Endodermal cell (in vitro differentiated cells): ENCODE measurements at regions not wholly inside any gene's neighbourhood (a gene's known extent, or its start where the extent isn't known, plus 50 kb on each side); places are given as distances from the start of the nearest gene placed in this dataset.

Source experiments
- DNase-seq: peaks from one replicate; pipeline ENCODE4 v3.0.0-alpha.2; 2017
- H3K27ac ChIP-seq: 2 replicates; pipeline ENCODE4 v1.5.1; 2013; ENCODE audit warnings: mild to moderate bottlenecking, low read depth, low read length, moderate library complexity
- H3K27me3 ChIP-seq: 2 replicates; pipeline ENCODE4 v1.6.1; 2013; ENCODE audit warnings: mild to moderate bottlenecking, low read length, moderate library complexity; ENCODE audit not compliant: insufficient read depth, control insufficient read depth, poor library complexity, severe bottlenecking
- H3K36me3 ChIP-seq: 2 replicates; pipeline ENCODE4 v1.7.0; 2013; ENCODE audit warnings: mild to moderate bottlenecking, low read length, moderate library complexity; ENCODE audit not compliant: control insufficient read depth, insufficient read depth
- H3K4me1 ChIP-seq: one replicate; pipeline ENCODE4 v1.7.0; 2013; ENCODE audit warnings: low read length; ENCODE audit not compliant: control insufficient read depth, insufficient read depth
- H3K4me3 ChIP-seq: 2 replicates; pipeline ENCODE4 v1.5.1; 2013; ENCODE audit warnings: mild to moderate bottlenecking, low read length, moderate library complexity
- H3K9ac ChIP-seq: 2 replicates; pipeline ENCODE4 v1.6.1; 2013; ENCODE audit warnings: mild to moderate bottlenecking, low read length, moderate library complexity; ENCODE audit not compliant: poor library complexity, severe bottlenecking; ENCODE audit errors: extremely low read depth
- H3K9me3 ChIP-seq: 2 replicates; pipeline ENCODE4 v1.6.1; 2013; ENCODE audit warnings: mild to moderate bottlenecking, low read length, moderate library complexity; ENCODE audit not compliant: control insufficient read depth
- H3K27ac Mint-ChIP-seq: 2 replicates; pipeline ENCODE4 v1.8.0; 2020; ENCODE audit warnings: mixed read lengths
- H3K27me3 Mint-ChIP-seq: 2 replicates; pipeline ENCODE4 v1.8.0; 2021; ENCODE audit warnings: mild to moderate bottlenecking, mixed read lengths; ENCODE audit not compliant: insufficient read depth
- H3K36me3 Mint-ChIP-seq: 2 replicates; pipeline ENCODE4 v1.8.0; 2020; ENCODE audit warnings: low read depth, mixed read lengths
- H3K4me1 Mint-ChIP-seq: 2 replicates; pipeline ENCODE4 v1.8.0; 2020; ENCODE audit warnings: mixed read lengths
- H3K4me3 Mint-ChIP-seq: 2 replicates; pipeline ENCODE4 v1.8.0; 2020; ENCODE audit warnings: mild to moderate bottlenecking, moderate library complexity, mixed read lengths
- H3K9me3 Mint-ChIP-seq: 2 replicates; pipeline ENCODE4 v1.8.0; 2020; ENCODE audit warnings: mild to moderate bottlenecking, mixed read lengths
- CTCF ChIP-seq: fragments of 200-600 bp; sonication (generic); conservative IDR thresholded peaks from 2 replicates; pipeline ENCODE4 v1.5.0; 2021; ENCODE audit warnings: antibody characterized with exemption, mild to moderate bottlenecking
- WGBS, 2 experiments: methylation state at CpG; one replicate each; pipeline versions ENCODE4 v1.1.5 to v1.1.7; 2013; ENCODE audit warnings: missing lambda C conversion rate in 2 of 2, mixed read lengths in 1 of 2; ENCODE audit not compliant: insufficient coverage in 1 of 2, insufficient read length in 1 of 2; 5-methylcytosine and 5-hydroxymethylcytosine counted together

DNA sequence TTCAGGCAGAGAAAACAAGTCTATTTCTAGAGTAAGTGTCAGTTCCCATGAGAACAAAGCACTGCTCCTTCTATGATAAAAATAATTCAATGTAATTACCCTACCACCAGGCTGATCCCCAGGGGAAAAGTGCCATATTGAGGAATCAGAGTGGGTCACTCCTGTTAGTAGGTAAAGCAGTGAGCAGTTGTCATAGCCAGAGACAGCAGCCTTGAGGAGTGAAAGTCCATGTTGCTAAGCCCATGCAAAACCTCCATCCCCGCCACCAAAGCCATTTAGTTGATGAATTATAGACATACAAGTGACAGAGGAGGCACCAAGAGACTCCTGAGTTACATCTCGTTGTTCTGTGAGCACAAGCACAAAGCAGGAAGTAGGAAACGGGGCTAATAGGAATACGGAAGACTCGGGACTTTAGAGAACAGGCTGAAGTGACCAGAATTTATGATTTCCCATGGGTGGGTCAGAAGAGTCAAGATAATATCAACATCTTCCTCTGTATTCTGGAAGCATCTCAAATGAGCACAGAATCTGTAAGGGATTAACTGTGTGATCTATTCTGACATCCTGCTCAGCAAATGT is 197.9 kb downstream of the MAFB start:
- H3K36me3 ChIP-seq, result no peaks in the 10 kb centered on the region
- H3K27ac ChIP-seq, result no peak overlapping the region
- no peaks in the 10 kb centered on the region for H3K4me1 ChIP-seq
- Mint-ChIP-seq H3K4me3 (no peak overlapping the region), H3K36me3 (no peaks in the 10 kb centered on the region), H3K27ac (no peak overlapping the region), H3K27me3 (peaks cover 4% of the 10 kb centered on the region), H3K4me1 (no peaks in the 10 kb centered on the region), H3K9me3 (peaks cover 3% of the 10 kb centered on the region)
- no peaks in the 10 kb centered on the region for H3K27me3 ChIP-seq
- H3K9ac ChIP-seq, result no peak overlapping the region
- H3K4me3 ChIP-seq, result no peak overlapping the region
- no peaks in the 10 kb centered on the region for H3K9me3 ChIP-seq
- no peak for TF ChIP-seq CTCF
- no peak for DNase-seq
- WGBS, 2 experiments, result 92 to 99% methylated on average over 5 of the region's 5 CpGs

DNA sequence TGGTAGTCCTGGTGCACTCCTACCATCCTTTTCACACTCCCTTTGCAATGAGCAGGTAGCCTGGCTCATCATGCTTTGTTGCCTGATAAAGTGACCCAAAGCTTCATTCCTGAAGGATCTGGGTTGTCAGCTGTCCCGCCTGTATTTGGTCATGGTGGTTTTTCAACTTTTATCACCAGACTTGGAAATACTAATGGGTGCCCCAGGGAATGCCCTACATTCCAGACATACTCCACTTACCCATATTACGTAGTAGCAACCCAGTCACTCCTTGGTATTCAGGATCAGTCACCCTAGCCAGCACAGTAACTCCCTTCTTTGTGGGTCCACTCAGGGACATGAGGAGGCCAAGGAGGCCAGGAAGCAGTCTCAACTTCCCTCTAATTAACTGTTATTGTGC is 199.2 kb downstream of the MAFB start:
- Mint-ChIP-seq H3K4me3 (no peak overlapping the region), H3K9me3 (peaks cover 3% of the 10 kb centered on the region), H3K36me3 (no peaks in the 10 kb centered on the region), H3K4me1 (no peaks in the 10 kb centered on the region), H3K27ac (no peak overlapping the region), H3K27me3 (peaks cover 3% of the 10 kb centered on the region)
- no peak overlapping the region for H3K27ac ChIP-seq
- no peaks in the 10 kb centered on the region for H3K4me1 ChIP-seq
- no peak for TF ChIP-seq CTCF
- H3K9ac ChIP-seq, result no peak overlapping the region
- no peak for DNase-seq
- no peaks in the 10 kb centered on the region for H3K36me3 ChIP-seq
- no peaks in the 10 kb centered on the region for H3K9me3 ChIP-seq
- H3K4me3 ChIP-seq, result no peak overlapping the region
- no peaks in the 10 kb centered on the region for H3K27me3 ChIP-seq
- WGBS, 2 experiments, result 94 to 100% methylated on average over 1 to 2 of the region's 2 CpGs

- WGBS, 2 experiments, result 91 to 93% methylated on average over 3 of the region's 3 CpGs
- no peak for TF ChIP-seq CTCF
- H3K4me3 Mint-ChIP-seq, result no peak overlapping the region
Measured at GRCh38 chr20:40488401-40488800, 200.6 kb downstream of the MAFB start.

More at GRCh38 chr20:40488401-40488800, 200.6 kb downstream of the MAFB start:
- Histone ChIP-seq H3K4me1 (no peaks in the 10 kb centered on the region), H3K27ac (no peak overlapping the region), H3K9me3 (no peaks in the 10 kb centered on the region), H3K36me3 (no peaks in the 10 kb centered on the region), H3K4me3 (no peak overlapping the region), H3K27me3 (no peaks in the 10 kb centered on the region), H3K9ac (no peak overlapping the region)
- Mint-ChIP-seq H3K9me3 (peaks cover 3% of the 10 kb centered on the region), H3K36me3 (no peaks in the 10 kb centered on the region), H3K27me3 (peaks cover 2% of the 10 kb centered on the region), H3K4me1 (no peaks in the 10 kb centered on the region), H3K27ac (no peak overlapping the region)
- DNase-seq, result no peak
